HT-29 (cell line): ENCODE measurements at regions not wholly inside any gene's neighbourhood (a gene's known extent, or its start where the extent isn't known, plus 50 kb on each side); places are given as distances from the start of the nearest gene placed in this dataset.
A peak's percentile ranks its signal among the peaks of the same experiment; 100 is the strongest.

Source experiments
- DNase-seq: peaks from one replicate; pipeline ENCODE4 v3.0.0-alpha.2; 2015; ENCODE audit warnings: low spot score

DNA sequence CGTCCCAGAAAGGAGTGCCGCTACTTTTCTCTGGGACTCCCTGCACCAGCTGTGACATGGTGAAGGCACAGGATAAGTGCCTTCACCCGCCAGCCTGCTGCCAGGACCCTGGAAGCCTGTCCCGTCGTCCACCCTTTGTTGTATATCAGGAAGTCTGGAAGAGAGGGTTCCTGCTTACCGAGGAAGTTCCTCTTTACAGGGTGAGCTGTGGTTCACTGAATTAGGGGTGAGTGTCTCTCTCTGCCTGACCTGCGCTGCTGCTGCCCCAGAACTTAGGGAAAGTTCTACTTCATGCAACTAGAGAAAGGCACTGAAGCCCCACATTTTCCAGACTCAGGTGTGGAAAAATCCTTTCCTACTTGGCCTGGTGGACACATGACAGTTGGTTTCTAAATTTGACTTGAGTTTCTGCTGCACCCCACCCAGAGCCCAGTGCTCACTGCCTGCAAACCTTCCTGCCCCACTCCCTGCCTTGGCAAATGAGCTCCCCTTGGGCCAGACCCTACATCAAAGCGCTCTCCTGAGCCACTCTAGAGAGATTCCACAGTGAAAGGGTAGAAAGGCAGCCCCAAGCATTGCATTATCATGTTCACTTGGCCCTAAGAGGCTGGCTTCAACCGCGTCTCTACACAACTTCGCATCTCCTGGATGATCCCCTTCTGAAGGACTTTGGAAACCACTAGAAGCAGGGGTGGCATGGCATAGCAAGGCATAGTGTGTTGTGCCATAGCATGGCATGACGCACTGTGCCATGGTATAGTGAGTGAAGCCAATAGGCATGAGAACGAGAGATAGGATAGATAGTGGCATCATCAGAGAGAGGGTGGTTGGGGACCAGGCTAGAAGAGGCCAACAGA lies 215.8 kb upstream of the CDYL start:
- DNase-seq, result no peak

DNA sequence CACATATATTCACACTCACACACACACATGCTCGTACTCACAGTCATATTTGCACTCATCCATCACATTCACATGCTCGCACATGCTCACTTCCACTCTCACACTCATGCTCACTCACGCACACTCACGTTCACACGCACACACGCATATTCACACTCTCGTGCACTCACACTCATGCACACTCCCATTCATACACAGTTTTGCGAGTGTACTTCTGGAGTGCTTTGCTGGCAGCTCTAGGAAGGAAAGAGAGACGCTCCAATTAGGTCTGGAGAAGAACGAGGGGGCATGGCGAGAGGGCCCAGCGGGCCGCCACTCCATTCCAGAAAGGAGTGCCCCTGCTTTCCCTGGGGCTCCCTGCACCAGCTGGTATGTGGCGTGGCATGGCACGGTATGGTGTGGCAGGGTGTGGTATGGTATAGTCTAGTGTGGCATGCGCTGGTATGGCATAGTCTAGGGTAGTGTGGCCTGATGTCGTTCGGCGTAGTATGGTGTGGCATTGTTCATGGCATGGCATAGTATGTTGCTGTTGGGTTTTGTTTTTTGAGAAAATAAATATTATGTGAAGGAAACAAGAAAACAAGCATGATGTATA lies 216.8 kb upstream of the CDYL start:
- DNase-seq, result no peak

DNA sequence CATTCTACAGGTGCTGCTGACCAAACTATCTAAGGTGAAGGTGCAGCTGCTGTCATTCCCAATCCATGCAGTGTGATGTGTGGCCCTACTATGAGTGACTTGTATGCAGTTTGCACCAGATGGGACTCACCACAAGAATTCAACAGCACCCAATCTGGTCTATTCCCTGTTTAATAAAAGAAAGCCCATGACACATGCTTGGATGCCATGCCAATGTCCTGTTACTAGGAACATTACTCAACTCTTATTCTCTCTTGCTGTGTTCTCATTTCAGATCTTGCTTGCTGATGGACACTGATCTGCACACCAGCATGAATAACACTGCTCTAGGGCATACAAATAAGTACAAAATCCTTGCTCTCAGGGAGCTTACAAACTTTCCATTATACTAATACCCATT lies 221.6 kb upstream of the CDYL start:
- no peak for DNase-seq

DNA sequence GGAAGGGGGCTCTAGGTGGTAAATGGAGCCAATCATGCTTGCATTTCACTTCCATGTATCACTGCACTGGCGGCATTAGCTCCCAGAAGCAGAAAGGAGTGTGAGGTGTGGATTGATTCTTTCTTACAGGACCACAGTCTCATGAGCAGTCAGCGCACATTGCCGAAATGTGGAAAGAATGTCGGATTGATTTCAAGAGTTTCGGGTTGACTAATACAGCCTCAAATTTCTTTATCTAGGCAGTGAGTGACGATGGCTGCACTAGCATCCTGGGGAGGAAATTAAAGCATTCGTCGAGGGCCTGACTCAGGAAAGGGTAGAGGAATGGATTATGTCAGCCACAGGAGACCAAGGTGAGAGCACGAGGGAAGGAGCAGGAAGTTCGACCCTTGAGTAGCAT lies 222.8 kb upstream of the CDYL start:
- DNase-seq, result no peak

DNA sequence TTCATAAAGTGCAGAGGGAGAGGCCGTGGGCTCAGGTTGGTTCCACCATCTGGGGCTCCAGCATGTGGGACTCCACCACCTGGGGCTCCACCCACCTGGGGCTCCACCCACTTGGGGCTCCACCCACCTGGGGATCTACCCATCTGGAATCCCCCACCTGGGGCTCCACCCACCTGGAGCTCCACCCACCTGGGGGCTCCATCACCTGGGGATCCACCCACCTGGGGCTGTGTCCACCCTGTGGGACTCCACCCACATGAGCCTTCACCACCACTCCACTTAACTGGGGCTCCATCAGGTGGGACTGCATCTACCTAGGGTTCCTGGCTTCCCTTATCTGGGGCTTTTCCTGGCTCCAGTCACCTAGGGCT lies 226.0 kb upstream of the CDYL start:
- no peak for DNase-seq

DNA sequence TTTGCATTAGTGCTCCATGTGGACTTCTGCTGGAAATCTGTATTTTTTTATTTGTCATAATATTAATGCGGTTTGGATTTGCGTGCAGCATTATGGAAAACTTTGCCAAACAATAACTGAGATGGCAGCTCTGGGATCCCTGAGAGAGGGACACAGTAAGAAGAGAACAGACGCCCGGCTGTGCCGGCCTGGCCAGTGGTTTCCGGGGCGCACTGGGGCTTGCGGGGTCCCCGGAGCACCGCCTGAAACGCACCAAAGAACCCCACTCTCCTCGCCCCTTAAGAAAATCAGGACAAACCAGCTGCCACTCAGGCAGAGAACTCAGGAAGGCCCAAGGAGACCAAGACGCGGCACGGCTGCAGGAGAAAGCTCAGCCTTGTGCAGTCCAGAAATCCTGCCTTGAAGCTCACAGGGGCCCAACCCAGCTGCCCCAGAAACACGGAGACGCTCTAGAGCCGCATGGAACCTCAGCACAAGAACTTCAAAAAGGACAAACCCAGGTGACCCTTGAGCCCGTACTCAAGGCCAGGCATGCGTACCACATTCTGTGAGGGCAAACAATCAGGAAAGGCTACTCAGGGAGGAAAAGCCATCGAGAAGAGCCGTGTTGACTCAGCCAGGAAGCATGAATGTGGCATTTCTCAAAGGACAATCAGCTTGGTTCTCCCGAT lies 226.5 kb upstream of the CDYL start:
- DNase-seq, result no peak

DNA sequence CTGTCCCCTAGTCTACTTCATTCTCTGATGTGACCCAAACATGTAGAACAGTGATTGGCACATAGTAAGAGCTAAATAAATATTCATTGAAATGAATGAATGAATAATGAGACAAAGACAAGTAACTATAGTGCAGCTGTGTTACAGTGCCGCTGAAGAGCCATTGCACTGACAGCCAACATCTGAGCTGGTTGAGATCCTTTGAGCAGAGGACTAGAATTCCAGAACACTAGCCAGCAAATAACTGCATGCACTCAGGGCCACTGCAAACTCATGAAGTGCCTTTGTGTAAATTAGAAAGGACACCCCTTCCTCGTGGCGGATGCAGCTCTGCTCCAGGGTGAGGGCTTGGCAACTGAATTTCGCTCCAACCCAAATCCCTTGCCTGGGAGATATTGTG lies 230.3 kb upstream of the CDYL start:
- no peak for DNase-seq

DNA sequence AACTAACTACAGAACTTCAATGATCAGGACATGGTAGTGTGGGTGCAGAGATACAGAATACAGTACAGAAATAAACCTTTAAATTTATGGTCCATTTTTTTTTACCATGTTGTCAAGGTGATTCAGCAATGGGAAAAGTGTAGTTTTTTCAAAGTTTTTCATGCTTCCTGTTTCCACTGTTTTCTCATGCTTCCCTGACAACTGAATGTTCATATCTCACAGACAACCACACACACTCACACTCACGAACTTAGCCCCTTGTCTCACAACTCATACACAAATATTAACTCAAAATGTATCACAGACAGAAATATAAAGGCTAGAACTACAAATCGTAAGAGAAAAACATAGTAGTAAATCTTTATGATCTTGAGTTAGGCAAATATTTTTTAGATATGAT lies 232.6 kb upstream of the CDYL start:
- DNase-seq, result no peak

DNA sequence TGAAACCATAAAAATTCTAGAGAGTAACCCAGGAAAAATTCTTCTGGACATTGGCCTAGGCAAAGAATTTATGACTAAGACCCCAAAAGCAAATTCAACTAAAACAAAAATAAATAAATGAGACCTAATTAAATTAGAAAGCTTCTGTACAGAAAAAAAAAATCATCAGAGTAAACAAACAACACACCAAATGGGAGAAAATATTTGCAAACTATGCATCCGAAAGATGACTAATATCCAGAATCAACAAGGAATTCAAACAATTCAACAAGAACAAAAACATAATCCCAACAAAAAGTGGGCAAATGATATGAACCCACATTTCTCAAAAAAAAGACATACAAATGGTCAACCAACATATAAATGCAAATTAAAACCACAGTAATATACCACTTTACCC lies 242.6 kb upstream of the CDYL start:
- no peak for DNase-seq

DNA sequence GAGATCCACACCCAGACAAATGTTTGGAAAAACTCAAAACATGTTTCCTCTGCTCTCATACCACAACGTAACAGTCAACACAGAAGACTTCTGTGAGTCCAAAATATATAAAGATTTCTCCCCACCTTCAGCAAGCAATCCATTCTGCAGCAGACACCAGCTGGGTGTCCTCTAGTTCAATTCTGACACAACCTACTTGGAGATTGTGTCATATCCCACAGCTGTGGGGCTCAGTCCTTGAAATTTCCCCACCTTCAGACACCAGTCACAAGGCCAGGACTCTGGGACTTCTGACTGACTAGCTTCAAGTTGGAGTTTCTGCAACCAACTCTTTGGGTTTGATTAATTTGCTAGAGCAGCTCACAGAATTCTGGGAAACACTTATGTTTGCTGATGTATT lies 244.8 kb upstream of the CDYL start:
- no peak for DNase-seq

DNA sequence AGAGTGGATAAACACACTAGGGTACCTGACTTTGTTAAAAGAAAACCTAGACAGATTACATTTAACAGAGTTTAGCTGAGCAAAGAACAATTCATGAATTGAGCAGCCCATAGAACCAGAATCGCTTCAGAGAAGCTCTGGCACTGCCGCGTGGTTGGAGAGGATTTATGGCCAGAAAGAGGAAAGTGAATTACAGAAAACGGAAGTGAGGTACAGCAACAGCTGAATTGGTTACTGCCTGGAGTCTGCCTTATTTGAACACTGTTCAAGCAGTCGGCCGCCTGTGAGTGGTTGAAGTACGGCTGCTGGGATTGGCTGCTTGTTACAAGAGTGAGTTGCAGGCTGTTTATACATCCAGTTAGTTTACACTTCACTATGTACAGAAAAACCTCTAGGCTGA lies 253.8 kb upstream of the CDYL start:
- no peak for DNase-seq

DNA sequence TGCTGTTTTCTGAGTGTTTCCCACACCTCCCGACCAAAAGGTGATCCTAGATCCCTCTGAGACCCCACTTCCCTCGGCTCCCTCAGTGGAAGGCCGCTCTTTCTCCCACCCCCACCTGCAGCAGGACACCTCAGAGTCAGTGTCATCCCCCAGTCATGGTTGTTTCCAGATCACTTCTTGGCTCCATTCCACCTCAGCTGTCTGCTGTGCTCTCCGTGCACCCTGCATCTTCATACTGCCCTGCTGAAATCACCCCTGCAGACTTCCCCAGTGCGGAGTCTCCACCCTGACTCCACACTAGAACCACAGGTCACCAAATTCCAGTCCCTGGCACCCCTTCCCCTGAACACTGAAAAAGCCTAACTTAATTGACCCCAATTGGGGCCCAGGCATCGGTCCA lies 255.1 kb upstream of the CDYL start:
- DNase-seq, result no peak

DNA sequence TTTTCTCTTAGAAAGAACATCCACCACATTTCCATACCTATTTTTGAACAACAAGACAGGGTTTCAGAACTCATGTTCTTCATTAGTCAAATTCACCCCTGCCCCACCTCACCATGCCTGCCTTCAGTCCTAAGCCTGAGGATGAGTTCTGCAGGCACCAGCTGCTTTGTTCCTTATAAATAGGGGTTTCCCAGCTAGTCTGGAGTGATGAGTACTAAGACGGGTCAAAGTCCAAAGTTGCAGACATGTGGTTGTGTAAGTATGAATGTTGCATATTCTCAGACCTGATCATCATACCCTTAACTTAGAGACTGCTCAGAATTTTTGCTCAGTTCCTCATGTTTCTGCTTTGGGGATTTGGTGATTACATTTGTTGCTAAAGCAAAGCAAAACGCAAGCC lies 257.7 kb upstream of the CDYL start:
- DNase-seq, result peak; percentile 6

DNA sequence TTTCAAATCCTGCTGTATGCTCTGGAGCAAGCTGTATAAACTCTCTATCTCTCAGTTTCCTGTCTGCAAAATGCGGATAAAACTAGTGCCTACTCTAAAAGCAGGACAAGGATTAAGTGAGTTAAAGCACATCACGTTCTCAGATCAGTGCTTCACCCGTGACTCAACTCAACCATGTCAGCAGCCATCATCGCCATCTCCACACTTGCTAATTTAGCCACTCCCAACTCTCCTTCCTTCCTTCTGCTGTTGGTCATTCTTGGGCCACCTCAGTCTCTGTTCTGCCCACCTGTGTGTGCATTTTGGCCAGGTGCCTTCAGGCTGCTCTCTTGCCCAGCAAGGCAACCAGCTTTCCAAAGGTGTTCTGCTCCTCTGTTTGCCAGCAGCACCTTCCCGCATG lies 260.0 kb upstream of the CDYL start:
- DNase-seq, result no peak

DNA sequence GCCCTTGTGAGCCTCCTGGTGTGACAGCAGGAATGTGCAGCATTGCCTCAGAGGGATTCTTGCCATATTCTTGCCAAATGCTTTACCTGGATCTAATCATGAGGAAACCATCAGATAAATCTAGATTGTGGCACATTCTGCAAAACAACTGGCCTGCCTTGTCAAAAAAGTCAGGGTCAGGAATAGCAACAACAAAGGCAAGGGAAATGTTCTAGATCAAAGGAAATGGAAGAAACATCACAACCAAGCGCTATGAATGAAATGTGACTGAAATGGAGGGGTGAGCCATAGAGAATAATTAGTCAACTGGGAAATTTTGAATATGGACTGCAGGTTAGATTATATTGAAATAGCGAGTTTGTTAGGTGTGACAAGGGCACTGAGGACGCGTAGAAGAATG lies 262.6 kb upstream of the CDYL start:
- DNase-seq, result no peak

DNA sequence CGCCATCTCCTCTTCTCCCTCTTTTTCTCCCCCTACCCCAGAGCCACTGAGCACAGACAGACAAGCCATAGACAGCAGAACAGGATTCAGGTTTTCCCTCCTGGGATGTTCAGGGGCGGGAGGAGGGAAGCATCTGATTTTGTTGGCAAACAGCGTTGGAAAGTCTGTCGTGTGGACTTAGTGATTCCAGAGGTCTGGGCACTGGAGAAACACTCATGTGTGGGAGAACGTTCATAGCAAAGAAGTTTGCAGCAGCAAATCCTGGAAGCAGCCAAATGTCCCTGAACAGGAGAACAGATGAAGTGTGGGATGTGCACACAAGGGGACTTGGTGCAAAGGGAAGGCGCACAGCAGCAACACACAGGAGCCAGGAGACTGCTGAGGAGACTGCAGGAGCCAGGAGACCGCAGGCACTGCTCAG lies 264.1 kb upstream of the CDYL start:
- no peak for DNase-seq

DNA sequence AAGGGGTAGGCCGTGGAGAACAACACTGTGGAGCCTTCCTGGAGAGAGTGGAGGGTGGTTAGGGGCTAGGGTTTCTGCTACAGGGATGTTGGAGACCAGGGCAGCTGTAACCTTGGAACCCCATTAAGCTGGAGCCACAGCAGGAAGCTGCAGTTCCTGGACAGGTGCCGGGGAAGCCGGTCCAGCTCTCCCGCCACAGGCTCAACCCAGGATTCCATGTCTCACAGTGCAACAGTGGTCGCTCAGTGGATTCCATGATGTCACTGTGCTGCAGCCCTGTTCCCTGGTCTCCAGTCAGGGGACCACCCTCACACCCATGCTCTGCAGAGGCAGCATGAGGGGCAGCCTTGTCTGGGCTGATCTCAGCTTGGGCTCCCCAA lies 264.6 kb upstream of the CDYL start:
- no peak for DNase-seq

DNA sequence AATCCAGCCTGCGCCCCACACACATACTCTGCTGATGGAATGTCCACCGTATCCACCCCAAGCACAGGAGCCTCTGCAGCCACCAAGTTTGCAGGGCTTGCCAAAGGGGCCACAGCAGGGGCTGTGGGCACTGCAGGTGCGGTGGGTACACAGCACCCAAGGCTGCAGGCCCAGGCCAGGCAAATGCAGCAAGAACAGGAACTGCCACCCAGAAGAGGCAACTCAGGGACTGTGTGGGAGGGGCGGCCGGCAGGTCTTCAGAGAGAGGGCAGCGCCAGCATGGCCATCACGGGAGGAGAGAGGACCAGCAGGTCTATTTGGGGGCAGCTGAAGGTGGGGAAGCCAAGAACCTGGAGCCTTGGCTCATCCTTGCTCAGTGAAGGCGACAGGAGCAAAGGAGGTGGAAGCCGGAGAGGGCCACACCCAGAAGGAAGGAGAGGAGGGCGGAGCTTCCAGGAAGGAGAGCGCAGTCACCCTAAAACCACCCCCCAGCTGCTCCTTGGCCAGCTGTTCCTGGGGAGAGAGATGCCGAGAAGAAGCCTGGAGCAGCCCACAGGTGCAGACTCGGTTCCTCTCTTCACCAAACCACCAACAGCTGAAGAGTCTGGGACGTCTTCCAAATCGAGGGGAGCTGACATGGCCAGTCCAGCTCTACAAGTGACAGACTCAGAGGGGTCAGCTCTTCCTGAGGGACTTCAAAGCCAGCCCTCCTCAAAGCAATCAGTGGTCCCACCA lies 265.1 kb upstream of the CDYL start:
- DNase-seq, result no peak

DNA sequence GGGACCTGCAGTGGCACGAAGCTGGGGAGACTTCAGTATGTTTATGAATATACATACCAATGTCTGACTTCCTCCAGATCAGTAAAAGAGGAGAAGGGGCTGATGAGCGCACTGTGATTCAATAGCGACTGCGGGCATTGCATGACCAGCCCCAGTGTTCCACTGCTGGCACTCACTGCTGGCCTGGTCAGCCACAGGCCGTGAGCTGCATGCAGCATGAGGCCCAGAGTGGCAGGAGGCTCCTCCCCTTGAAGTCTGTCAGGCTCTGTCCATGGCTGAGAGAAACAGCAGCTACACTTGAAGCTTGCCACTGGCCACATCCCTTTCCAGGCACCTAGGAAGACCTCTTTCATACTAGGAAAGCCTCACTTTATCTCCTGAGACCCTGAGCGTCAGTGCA lies 265.9 kb upstream of the CDYL start:
- DNase-seq, result no peak

DNA sequence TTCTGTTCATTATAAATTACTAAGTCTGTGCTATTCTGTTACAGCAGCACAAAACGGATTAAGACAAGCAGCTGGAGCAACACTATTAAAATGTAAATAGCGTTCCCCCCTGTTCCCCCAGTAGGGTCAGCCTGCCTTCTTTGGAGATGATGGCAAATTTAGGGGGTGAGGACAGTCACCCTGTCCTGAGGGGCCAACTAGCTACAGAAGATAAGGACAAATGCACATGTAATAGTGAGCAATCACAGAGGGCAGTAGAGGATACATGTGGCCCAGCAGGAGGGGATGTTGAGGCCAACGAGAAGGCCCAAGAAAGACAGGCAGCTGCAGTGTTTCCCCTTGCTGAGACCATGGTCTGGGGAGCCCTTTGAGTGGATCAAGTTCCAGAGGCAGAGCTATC lies 266.7 kb upstream of the CDYL start:
- no peak for DNase-seq

DNA sequence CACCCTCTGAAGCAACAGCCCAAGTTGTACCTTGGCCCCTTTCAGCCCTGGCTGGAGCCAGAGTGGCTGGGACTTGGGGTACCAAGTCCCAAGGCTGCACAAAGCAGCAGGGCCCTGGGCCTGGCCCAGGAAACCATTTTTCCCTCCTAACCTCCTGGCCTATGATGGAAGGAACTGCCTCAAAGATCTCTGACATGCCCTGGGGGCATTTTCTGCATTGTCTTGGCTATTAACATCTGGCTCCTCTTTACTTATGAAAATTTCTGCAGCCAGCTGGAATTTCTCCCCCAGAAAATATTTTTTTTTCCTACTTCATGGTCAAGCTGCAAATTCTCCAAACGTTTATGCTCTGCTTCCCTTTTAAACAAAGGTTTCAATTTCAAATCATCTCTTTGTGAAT lies 269.4 kb upstream of the CDYL start:
- DNase-seq, result no peak

DNA sequence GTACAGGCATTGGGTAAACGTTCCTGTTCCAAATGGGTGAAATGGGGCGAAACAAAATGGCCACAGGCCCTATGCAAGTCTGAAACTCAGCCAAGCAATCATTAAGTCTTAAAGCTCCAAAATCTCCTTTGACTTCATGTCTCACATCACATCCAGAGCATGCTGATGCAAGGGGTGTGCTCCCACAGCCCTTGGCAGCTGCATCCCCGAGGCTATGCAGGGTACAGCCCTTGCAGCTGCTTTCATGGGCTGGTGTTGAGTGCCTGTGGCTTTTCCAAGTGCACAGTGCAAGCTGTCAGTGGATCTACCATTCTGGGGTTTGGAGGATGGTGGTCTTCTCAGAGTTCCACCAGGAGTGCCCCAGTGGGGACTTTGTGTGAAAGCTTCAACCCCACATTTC lies 270.0 kb upstream of the CDYL start:
- no peak for DNase-seq

DNA sequence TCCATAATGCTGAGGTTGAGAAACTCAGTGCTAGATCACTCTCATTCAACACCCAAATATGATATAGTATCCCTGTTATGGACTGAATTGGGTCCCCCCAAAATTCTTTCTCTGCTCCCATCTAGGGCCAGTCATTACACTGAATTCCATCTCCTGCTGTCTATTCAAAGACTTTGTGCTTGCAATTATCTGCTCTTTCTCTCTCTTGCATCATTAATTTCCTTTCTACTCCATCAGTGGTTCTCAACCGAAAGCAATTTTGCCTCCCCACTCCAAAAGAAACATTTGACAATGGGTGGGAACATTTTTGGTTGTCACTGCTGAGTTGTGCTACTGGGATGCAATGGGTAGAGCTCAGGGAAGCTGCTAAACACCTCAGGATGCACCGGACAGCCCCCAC lies 271.5 kb upstream of the CDYL start:
- no peak for DNase-seq
